Heart right ventricle (tissue), 16 donors: ENCODE measurements at regions not wholly inside any gene's neighbourhood (a gene's known extent, or its start where the extent isn't known, plus 50 kb on each side); places are given as distances from the start of the nearest gene placed in this dataset.

Experiments
- ATAC-seq, 8 donors: fragments of 200-7000 bp; cut with Tn5 transposase; one replicate each; pipeline ENCODE4 v1.9.1; 2020; ENCODE audit warnings: mild to moderate bottlenecking in 8 of 8, moderate library complexity in 8 of 8, moderate number of reproducible peaks in 1 of 8
- DNase-seq, 2 donors: peaks; one replicate each; pipeline ENCODE4 v3.0.0-alpha.2; 2020
- H3K27ac ChIP-seq, 10 donors: fragments of 200-600 bp; sonication (generic) in 2 of 10; one replicate each; pipeline versions ENCODE4 v1.5.0 to v1.8.0; 2020 to 2022; ENCODE audit warnings: mild to moderate bottlenecking in 3 of 10
- H3K27me3 ChIP-seq, 7 donors: fragments of 200-600 bp; one replicate each; pipeline ENCODE4 v1.8.0; 2021 to 2022; ENCODE audit warnings: mild to moderate bottlenecking in 2 of 7
- H3K36me3 ChIP-seq, 9 donors: fragments of 200-600 bp; sonication (generic) in 1 of 9; one replicate each; pipeline versions ENCODE4 v1.5.0 to v1.8.0; 2020 to 2022; ENCODE audit warnings: mild to moderate bottlenecking in 2 of 9
- H3K4me1 ChIP-seq, 9 donors: fragments of 200-600 bp; sonication (generic) in 1 of 9; one replicate each; pipeline versions ENCODE4 v1.5.0 to v1.8.0; 2020 to 2022; ENCODE audit warnings: mild to moderate bottlenecking in 4 of 9
- H3K4me3 ChIP-seq, 10 donors: fragments of 200-600 bp; sonication (generic) in 2 of 10; one replicate each; pipeline versions ENCODE4 v1.5.0 to v1.8.0; 2020 to 2022; ENCODE audit warnings: mild to moderate bottlenecking in 7 of 10, moderate library complexity in 2 of 10
- H3K9me3 ChIP-seq, 11 donors: fragments of 200-600 bp in 10 of 11; sonication (generic) in 2 of 11; one replicate each; pipeline versions ENCODE4 v1.5.0 to v1.8.0; 2013 to 2022; ENCODE audit warnings: mild to moderate bottlenecking in 2 of 11, control low read depth in 1 of 11, moderate library complexity in 1 of 11
- WGBS, 2 donors: extraction: QIAGEN DNeasy Blood & Tissue Kit; methylation state at CpG; one replicate each; pipeline ENCODE4 v1.1.7; 2013; ENCODE audit warnings: inconsistent platforms in 1 of 2; 5-methylcytosine and 5-hydroxymethylcytosine counted together
- intact Hi-C, 10 donors: fragments of 100-400 bp; cut with DNase I; formaldehyde crosslinking; loops; one replicate each; pipeline versions ENCODE4 v1.11.1 to v1.14.2; 2022
- TF ChIP-seq, protein P1 (sequence below), 9 donors: fragments of 200-600 bp; sonication (generic) in 2 of 9; IDR thresholded peaks; one replicate each; pipeline versions ENCODE4 v1.5.0 to v1.8.0; 2021 to 2022; ENCODE audit warnings: antibody characterized with exemption in 9 of 9, mild to moderate bottlenecking in 5 of 9, moderate library complexity in 1 of 9
- donor health status: Arrhythmogenic right ventricular cardiomyopathy.
- donor health status: ischemic (EF 13 %, LVEDD 7.1; RV severe dilation, severe dysfunction).
- donor health status: healthy with polysubstance abuse.
- donor health status: DM: no; HTN: yes; CAD: no.
- donor health status: DM: no; HTN: no; CAD: no.
- donor health status: ischemic (EF 25% LVEDD 6.9; RV normal size, moderate dysfunction).
- donor health status: ischemic (EF 25% LVEDD 5.7; RV mildly dilated, moderate dysfunction).
- donor health status: healthy.
- donor health status: DM: yes; HTN: yes; CAD: no.
- donor health status: Ischemic cardiomyopathy.
- donor health status: ischemic (EF 35%, LVEDD 5.7; RV mildly dilated, moderate dysfunction).
- donor health status: nonischemic (EF 11% LVEDD 7.7; RV severe dilation, severe dysfunction).
- donor health status: DM: yes; HTN: yes; CAD: no.
- donor health status: PGD.
- donor health status: ischemic (EF 29% LVEDD 5.4; RV normal size, mild dysfunction).
- donor health status: nonischemic (EF 23%, LVEDD 6.1; RV moderate dilation, normal function).

DNA sequence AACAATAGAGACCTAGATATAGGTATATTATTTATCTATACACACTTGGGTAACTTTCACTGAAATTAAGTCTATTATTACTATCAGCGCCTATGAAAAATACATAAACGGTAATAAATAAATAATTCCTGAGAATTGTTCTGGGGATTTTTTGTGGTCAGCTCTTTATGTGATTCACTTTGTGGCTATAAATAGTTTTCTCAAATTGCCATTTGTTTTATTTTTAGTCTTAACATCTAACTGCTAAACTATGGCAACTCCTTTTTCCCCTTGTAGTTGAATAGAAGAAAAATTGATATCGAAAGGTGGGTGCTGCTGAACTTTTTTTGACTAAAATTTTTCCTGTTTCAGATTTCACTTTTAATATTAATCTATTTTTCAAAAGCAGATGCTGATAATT lies 189.0 kb downstream of the VGLL3 start:
- Histone ChIP-seq H3K36me3 (no peaks in the 10 kb centered on the region), H3K4me3 (no peak overlapping the region), H3K27ac (no peak overlapping the region), H3K4me1 (peaks cover 0 to 3% (median 0%) of the 10 kb centered on the region in 9 donors), H3K9me3 (peaks cover 0 to 18% (median 0%) of the 10 kb centered on the region in 11 donors), H3K27me3 (no peaks in the 10 kb centered on the region)
- ATAC-seq (no peak), DNase-seq (no peak)
- TF ChIP-seq, protein P1, sequence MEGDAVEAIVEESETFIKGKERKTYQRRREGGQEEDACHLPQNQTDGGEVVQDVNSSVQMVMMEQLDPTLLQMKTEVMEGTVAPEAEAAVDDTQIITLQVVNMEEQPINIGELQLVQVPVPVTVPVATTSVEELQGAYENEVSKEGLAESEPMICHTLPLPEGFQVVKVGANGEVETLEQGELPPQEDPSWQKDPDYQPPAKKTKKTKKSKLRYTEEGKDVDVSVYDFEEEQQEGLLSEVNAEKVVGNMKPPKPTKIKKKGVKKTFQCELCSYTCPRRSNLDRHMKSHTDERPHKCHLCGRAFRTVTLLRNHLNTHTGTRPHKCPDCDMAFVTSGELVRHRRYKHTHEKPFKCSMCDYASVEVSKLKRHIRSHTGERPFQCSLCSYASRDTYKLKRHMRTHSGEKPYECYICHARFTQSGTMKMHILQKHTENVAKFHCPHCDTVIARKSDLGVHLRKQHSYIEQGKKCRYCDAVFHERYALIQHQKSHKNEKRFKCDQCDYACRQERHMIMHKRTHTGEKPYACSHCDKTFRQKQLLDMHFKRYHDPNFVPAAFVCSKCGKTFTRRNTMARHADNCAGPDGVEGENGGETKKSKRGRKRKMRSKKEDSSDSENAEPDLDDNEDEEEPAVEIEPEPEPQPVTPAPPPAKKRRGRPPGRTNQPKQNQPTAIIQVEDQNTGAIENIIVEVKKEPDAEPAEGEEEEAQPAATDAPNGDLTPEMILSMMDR (IDR thresholded peaks at IDR 0.05): no peak
- intact Hi-C loops: no loop called here
- 83 to 85% methylated on average over 3 of the region's 3 CpGs for WGBS, 2 donors

DNA sequence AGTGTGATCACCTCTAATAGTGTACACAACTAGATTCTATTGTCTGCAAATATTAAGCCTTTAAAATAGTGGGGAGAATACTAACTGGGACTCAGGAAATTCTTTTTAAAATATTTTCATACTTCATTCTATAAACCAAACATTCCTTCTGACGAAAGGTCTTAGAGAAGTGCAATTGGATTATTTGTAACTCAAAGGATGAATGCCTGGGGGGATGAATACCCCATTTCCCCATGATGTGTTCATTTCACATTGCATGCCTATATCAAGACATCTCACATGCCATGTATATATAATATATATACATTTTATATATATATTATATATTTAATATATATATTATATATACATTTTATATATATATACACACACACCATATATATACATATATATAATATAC lies 189.9 kb downstream of the VGLL3 start:
- Histone ChIP-seq H3K4me1 (peaks cover 0 to 3% (median 0%) of the 10 kb centered on the region in 9 donors), H3K27me3 (no peaks in the 10 kb centered on the region), H3K4me3 (no peak overlapping the region), H3K27ac (no peak overlapping the region), H3K36me3 (no peaks in the 10 kb centered on the region), H3K9me3 (peaks cover 0 to 9% (median 0%) of the 10 kb centered on the region in 11 donors)
- TF ChIP-seq, protein P1 (IDR thresholded peaks at IDR 0.05): no peak
- 91 to 95% methylated on average over 1 of the region's 1 CpG for WGBS, 2 donors
- DNase-seq: no peak
- ATAC-seq: no peak
- intact Hi-C loops: no loop called here

DNA sequence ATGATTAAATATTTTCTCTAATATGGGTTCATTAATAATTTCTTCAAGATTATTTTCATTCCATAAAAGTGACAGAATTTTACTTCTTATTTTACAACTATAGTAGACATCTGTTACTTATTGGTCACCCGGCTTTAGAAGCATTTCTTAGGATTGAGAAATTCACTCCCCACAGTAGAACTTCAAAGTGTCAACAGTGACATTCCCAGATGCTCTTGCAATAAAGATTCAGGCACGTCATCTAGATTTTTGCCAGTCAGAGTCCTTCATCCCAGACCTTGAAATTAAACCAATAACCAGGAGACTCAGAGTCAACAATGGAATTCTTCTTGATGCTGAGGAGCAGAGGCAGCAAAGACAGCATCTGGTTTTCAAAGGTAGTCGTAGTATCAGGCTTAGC lies 190.8 kb downstream of the VGLL3 start:
- WGBS, 2 donors: 55 to 63% methylated on average over 3 of the region's 3 CpGs
- Histone ChIP-seq H3K9me3 (peaks cover 0 to 4% (median 0%) of the 10 kb centered on the region in 11 donors), H3K4me1 (peaks cover 0 to 3% (median 0%) of the 10 kb centered on the region in 9 donors), H3K27me3 (no peaks in the 10 kb centered on the region), H3K4me3 (no peak overlapping the region), H3K27ac (no peak overlapping the region), H3K36me3 (no peaks in the 10 kb centered on the region)
- TF ChIP-seq, protein P1 (IDR thresholded peaks at IDR 0.05): no peak
- ATAC-seq (no peak), DNase-seq (no peak)
- intact Hi-C loops: no loop called here

DNA sequence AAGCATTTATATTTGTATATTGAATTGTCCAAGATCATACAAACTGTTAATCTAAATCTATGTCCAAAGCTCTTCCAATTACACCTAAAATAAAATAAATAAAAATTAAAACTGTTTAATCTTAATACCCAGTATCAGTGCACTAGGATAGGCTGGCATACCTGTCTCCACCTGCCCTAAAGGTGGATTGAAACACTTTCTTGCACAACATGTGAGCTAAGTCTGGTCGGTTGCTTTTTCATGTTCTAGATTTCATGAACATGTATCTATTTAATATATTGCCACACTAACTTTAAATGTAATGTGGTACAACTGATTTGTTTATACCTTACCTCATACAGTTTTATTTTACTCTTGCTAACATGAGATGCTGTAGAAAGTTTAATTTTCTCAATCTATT lies 193.0 kb downstream of the VGLL3 start:
- DNase-seq: no peak
- Histone ChIP-seq H3K4me3 (no peak overlapping the region), H3K4me1 (peaks cover 0 to 7% (median 0%) of the 10 kb centered on the region in 9 donors), H3K9me3 (no peaks in the 10 kb centered on the region), H3K36me3 (no peaks in the 10 kb centered on the region), H3K27me3 (no peaks in the 10 kb centered on the region), H3K27ac (no peak overlapping the region)
- intact Hi-C loops: no loop called here
- TF ChIP-seq, protein P1 (IDR thresholded peaks at IDR 0.05): no peak
- WGBS, 2 donors: 77 to 91% methylated on average over 1 of the region's 1 CpG
- ATAC-seq: no peak
